Hepatocyte (in vitro differentiated cells): ENCODE measurements at regions not wholly inside any gene's neighbourhood (a gene's known extent, or its start where the extent isn't known, plus 50 kb on each side); places are given as distances from the start of the nearest gene placed in this dataset.

Source experiments
- DNase-seq: peaks from one replicate; pipeline ENCODE4 v3.0.0-alpha.2; 2016; ENCODE audit warnings: low spot score
- H2AFZ ChIP-seq: fragments of 200-600 bp; sonication (generic); 2 replicates; pipeline ENCODE4 v1.6.0; 2016; ENCODE audit warnings: antibody characterized with exemption, mild to moderate bottlenecking
- H3K27ac ChIP-seq: fragments of 200-600 bp; sonication (generic); 2 replicates; pipeline ENCODE4 v1.5.1; 2016; ENCODE audit warnings: mild to moderate bottlenecking
- H3K27me3 ChIP-seq: fragments of 200-600 bp; sonication (generic); 2 replicates; pipeline ENCODE4 v1.6.1; 2016
- H3K36me3 ChIP-seq: fragments of 200-600 bp; sonication (generic); replicated peaks from 2 replicates; pipeline ENCODE4 v1.5.1; 2016; ENCODE audit warnings: low read depth; ENCODE audit not compliant: insufficient read depth
- H3K4me1 ChIP-seq: fragments of 200-600 bp; sonication (generic); 2 replicates; pipeline ENCODE4 v1.5.1; 2016; ENCODE audit warnings: mild to moderate bottlenecking, moderate library complexity; ENCODE audit not compliant: insufficient read depth
- H3K4me2 ChIP-seq: fragments of 200-600 bp; sonication (generic); 2 replicates; pipeline ENCODE4 v1.6.0; 2016
- H3K4me3 ChIP-seq: fragments of 200-600 bp; sonication (generic); 2 replicates; pipeline ENCODE4 v1.5.1; 2016; ENCODE audit warnings: mild to moderate bottlenecking
- H3K79me2 ChIP-seq: fragments of 200-600 bp; sonication (generic); 2 replicates; pipeline ENCODE4 v1.6.0; 2017; ENCODE audit warnings: mild to moderate bottlenecking
- H3K9me2 ChIP-seq: fragments of 200-600 bp; sonication (generic); replicated peaks from 2 replicates; pipeline ENCODE4 v1.6.0; 2017; ENCODE audit warnings: mild to moderate bottlenecking; ENCODE audit not compliant: insufficient read depth
- H3K9me3 ChIP-seq: fragments of 200-600 bp; sonication (generic); 2 replicates; pipeline ENCODE4 v1.5.1; 2016; ENCODE audit warnings: low read depth, mild to moderate bottlenecking
- H4K20me1 ChIP-seq: fragments of 200-600 bp; sonication (generic); 2 replicates; pipeline ENCODE4 v1.6.0; 2016; ENCODE audit warnings: mild to moderate bottlenecking; ENCODE audit not compliant: insufficient read depth, poor library complexity, severe bottlenecking
- EZH2 ChIP-seq: fragments of 200-600 bp; sonication (generic); IDR thresholded peaks from 2 replicates; pipeline ENCODE4 v1.6.1; 2016; ENCODE audit warnings: antibody characterized with exemption, mild to moderate bottlenecking, borderline replicate concordance
- EZH2phosphoT487 ChIP-seq: fragments of 200-600 bp; sonication (generic); IDR thresholded peaks from one replicate; pipeline ENCODE4 v1.6.1; 2018; ENCODE audit warnings: antibody characterized with exemption, mild to moderate bottlenecking, low read depth, moderate library complexity; ENCODE audit not compliant: unreplicated experiment, severe bottlenecking
- WGBS: methylation state at CpG from one replicate; pipeline ENCODE4 v1.1.6; 2016; ENCODE audit warnings: low lambda C conversion rate; ENCODE audit errors: missing lambda C conversion rate; 5-methylcytosine and 5-hydroxymethylcytosine counted together
- TF ChIP-seq, protein P1 (sequence below): fragments of 200-600 bp; sonication (generic); IDR thresholded peaks from 2 replicates; pipeline ENCODE4 v1.5.1; 2016; ENCODE audit warnings: antibody characterized with exemption, mild to moderate bottlenecking; ENCODE audit not compliant: poor library complexity

DNA sequence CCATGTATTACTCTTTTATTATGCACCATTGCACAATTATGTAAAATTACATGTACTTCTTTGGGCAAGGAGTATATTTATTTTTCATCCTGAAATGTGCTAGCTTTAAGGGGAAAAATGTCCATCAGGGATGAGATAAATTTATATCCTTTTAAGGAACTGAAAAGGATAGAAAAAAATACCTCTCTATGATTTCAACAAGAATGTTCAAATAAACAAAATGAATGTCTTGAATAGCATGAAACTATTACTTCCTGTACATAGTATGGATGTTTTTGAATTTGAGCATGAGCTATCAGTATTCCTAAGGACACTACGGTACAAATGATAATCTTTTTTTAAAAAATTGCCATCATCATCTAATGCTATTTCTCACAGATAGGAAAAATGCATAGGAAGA is 1611.9 kb upstream of the ZEB2 start:
- TF ChIP-seq, protein P1, sequence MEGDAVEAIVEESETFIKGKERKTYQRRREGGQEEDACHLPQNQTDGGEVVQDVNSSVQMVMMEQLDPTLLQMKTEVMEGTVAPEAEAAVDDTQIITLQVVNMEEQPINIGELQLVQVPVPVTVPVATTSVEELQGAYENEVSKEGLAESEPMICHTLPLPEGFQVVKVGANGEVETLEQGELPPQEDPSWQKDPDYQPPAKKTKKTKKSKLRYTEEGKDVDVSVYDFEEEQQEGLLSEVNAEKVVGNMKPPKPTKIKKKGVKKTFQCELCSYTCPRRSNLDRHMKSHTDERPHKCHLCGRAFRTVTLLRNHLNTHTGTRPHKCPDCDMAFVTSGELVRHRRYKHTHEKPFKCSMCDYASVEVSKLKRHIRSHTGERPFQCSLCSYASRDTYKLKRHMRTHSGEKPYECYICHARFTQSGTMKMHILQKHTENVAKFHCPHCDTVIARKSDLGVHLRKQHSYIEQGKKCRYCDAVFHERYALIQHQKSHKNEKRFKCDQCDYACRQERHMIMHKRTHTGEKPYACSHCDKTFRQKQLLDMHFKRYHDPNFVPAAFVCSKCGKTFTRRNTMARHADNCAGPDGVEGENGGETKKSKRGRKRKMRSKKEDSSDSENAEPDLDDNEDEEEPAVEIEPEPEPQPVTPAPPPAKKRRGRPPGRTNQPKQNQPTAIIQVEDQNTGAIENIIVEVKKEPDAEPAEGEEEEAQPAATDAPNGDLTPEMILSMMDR = no peak
- TF ChIP-seq EZH2phosphoT487 = no peak
- TF ChIP-seq EZH2 = no peak
- Histone ChIP-seq H3K4me2 (no peak overlapping the region), H3K4me3 (no peak overlapping the region), H3K9me3 (no peaks in the 10 kb centered on the region), H3K4me1 (no peaks in the 10 kb centered on the region), H4K20me1 (no peaks in the 10 kb centered on the region), H2AFZ (no peak overlapping the region), H3K36me3 (no peaks in the 10 kb centered on the region), H3K9me2 (no peaks in the 10 kb centered on the region), H3K79me2 (no peaks in the 10 kb centered on the region), H3K27me3 (no peaks in the 10 kb centered on the region), H3K27ac (no peak overlapping the region)
- WGBS = 100% methylated on average over 1 of the region's 1 CpG
- DNase-seq = no peak

DNA sequence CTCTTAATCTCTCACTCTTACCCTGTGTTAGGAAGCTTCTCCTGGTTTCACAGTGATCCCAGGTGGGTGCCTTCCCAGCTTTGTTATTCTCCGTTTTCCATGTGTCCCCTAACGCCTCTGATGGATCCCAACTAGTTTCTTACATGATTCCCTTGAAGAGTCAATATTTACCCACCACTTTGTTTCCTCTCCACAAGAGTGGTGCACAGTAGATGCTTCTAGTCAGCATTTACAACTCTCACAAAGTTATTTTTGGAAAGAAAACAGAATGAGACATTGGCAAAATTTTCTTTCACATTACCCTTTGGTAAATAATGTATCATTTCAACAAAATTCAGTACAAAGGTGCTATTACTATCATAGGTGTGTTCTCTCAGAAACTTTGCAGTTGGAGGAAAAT is 1611.1 kb upstream of the ZEB2 start:
- Histone ChIP-seq H3K4me1 (no peaks in the 10 kb centered on the region), H3K79me2 (no peaks in the 10 kb centered on the region), H3K27me3 (no peaks in the 10 kb centered on the region), H2AFZ (no peak overlapping the region), H3K27ac (no peak overlapping the region), H3K4me2 (no peak overlapping the region), H3K9me2 (no peaks in the 10 kb centered on the region), H4K20me1 (no peaks in the 10 kb centered on the region), H3K9me3 (no peaks in the 10 kb centered on the region), H3K36me3 (no peaks in the 10 kb centered on the region), H3K4me3 (no peak overlapping the region)
- 27% methylated on average over 2 of the region's 2 CpGs for WGBS
- DNase-seq = peak; percentile 2
- TF ChIP-seq EZH2 (no peak), EZH2phosphoT487 (no peak)
- TF ChIP-seq, protein P1 = no peak

DNA sequence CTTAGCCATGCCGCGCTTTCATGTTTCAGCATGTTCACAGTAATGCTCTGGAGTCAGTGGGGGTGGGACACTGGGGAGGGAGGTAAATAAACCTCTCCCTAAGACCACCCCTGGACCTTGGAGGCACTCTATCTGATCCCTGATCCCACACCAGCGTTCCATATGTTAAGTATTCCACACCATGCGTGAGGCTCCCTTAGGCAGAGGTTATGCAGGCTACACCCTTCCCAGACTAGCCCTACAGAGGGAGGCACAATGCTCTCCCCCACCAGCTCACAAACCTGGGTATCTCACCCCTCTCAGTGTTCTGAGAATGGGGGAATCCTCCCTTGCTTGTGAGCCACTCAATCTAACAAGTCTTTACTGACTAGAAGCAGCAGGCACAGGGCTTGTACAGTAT is 1610.4 kb upstream of the ZEB2 start:
- no peak overlapping the region for H3K4me3 ChIP-seq
- WGBS = 93% methylated on average over 4 of the region's 4 CpGs
- no peaks in the 10 kb centered on the region for H3K27me3 ChIP-seq
- no peak for TF ChIP-seq EZH2phosphoT487
- TF ChIP-seq EZH2 = no peak
- TF ChIP-seq, protein P1 = no peak
- no peaks in the 10 kb centered on the region for H4K20me1 ChIP-seq
- H3K36me3 ChIP-seq = no peaks in the 10 kb centered on the region
- H3K27ac ChIP-seq = no peak overlapping the region
- no peak overlapping the region for H3K4me2 ChIP-seq
- H3K9me3 ChIP-seq = no peaks in the 10 kb centered on the region
- H2AFZ ChIP-seq = no peak overlapping the region
- H3K79me2 ChIP-seq = no peaks in the 10 kb centered on the region
- H3K9me2 ChIP-seq = no peaks in the 10 kb centered on the region
- DNase-seq = peak; percentile 2
- no peaks in the 10 kb centered on the region for H3K4me1 ChIP-seq

DNA sequence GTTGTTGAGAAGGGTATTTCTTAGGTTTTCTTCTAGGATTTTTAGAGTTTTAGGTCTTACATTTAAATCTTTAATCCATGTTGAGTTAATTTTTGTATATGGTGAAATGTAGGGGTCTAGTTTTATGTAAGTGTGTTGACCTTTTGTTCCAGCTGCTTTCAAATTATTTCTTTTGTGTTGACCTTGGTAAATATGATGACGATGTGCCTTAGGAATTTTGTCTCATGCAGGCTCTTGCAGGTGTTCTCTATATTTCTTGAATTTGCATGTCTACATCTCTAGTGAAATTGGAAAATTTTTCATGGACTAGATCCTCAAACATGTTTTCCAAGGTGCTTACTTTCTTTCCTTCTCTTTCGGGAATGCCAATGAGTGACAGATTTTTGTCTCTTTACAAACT is 1609.3 kb upstream of the ZEB2 start:
- H3K4me1 ChIP-seq = no peaks in the 10 kb centered on the region

More for the DNA sequence above, 1609.3 kb upstream of the ZEB2 start:
- no peaks in the 10 kb centered on the region for H3K9me2 ChIP-seq
- H3K79me2 ChIP-seq = no peaks in the 10 kb centered on the region
- no peaks in the 10 kb centered on the region for H3K27me3 ChIP-seq
- DNase-seq = no peak
- 90% methylated on average over 2 of the region's 2 CpGs for WGBS
- no peak overlapping the region for H2AFZ ChIP-seq
- TF ChIP-seq EZH2phosphoT487 (no peak), EZH2 (no peak)
- TF ChIP-seq, protein P1 = no peak
- H3K27ac ChIP-seq = no peak overlapping the region
- H3K36me3 ChIP-seq = no peaks in the 10 kb centered on the region
- H4K20me1 ChIP-seq = no peaks in the 10 kb centered on the region
- no peak overlapping the region for H3K4me2 ChIP-seq
- no peaks in the 10 kb centered on the region for H3K9me3 ChIP-seq
- H3K4me3 ChIP-seq = no peak overlapping the region
